HG03575 (cell line): ENCODE measurements at regions not wholly inside any gene's neighbourhood (a gene's known extent, or its start where the extent isn't known, plus 50 kb on each side); places are given as distances from the start of the nearest gene placed in this dataset.
A peak's percentile ranks its signal among the peaks of the same experiment; 100 is the strongest.

Experiments used
- ATAC-seq: cut with Tn5 transposase; IDR thresholded peaks from one replicate; pipeline ENCODE4 v1.9.1; 2021; ENCODE audit not compliant: unreplicated experiment, insufficient number of reproducible peaks, low FRiP score; ENCODE audit errors: extremely low read depth

- ATAC-seq: no peak
Observed at GRCh38 chr2:156175946-156176345, 156.6 kb downstream of the NR4A2 start.

- no peak for ATAC-seq
Observed at GRCh38 chr2:156170929-156171328, 161.6 kb downstream of the NR4A2 start.

- ATAC-seq: no peak
Observed at GRCh38 chr2:156165742-156166141, 166.8 kb downstream of the NR4A2 start.

GRCh38 chr2:156164091-156164720 lies 168.3 kb downstream of the NR4A2 start:
- ATAC-seq: no peak

GRCh38 chr2:156158808-156159207 lies 173.7 kb downstream of the NR4A2 start:
- ATAC-seq: no peak

GRCh38 chr2:156157670-156158069 lies 174.9 kb downstream of the NR4A2 start:
- no peak for ATAC-seq

- no peak for ATAC-seq
Observed at GRCh38 chr2:156156580-156156979, 175.9 kb downstream of the NR4A2 start.

GRCh38 chr2:156155319-156155718 lies 177.2 kb downstream of the NR4A2 start:
- no peak for ATAC-seq

- ATAC-seq: no peak
Observed at GRCh38 chr2:156151351-156151750, 181.2 kb downstream of the NR4A2 start.

GRCh38 chr2:156147594-156148330 lies 184.8 kb downstream of the NR4A2 start:
- ATAC-seq: peak; percentile 81

GRCh38 chr2:156145976-156146375 lies 186.5 kb downstream of the NR4A2 start:
- ATAC-seq: no peak

- no peak for ATAC-seq
Observed at GRCh38 chr2:156145469-156145868, 187.1 kb downstream of the NR4A2 start.

GRCh38 chr2:156136566-156136965 lies 196.0 kb downstream of the NR4A2 start:
- no peak for ATAC-seq

- ATAC-seq: no peak
Observed at GRCh38 chr2:156134887-156135286, 197.6 kb downstream of the NR4A2 start.

GRCh38 chr2:156132941-156133340 lies 199.6 kb downstream of the NR4A2 start:
- ATAC-seq: no peak

- no peak for ATAC-seq
Observed at GRCh38 chr2:156132130-156132529, 200.4 kb downstream of the NR4A2 start.

GRCh38 chr2:156129227-156129626 lies 203.3 kb downstream of the NR4A2 start:
- no peak for ATAC-seq

- ATAC-seq: no peak
Observed at GRCh38 chr2:156125018-156125417, 207.5 kb downstream of the NR4A2 start.

- ATAC-seq: no peak
Observed at GRCh38 chr2:156124458-156124857, 208.1 kb downstream of the NR4A2 start.

- ATAC-seq: no peak
Observed at GRCh38 chr2:156118753-156119416, 213.6 kb downstream of the NR4A2 start.
